WTC11 (cell line): ENCODE measurements at regions not wholly inside any gene's neighbourhood (a gene's known extent, or its start where the extent isn't known, plus 50 kb on each side); places are given as distances from the start of the nearest gene placed in this dataset.

ENCODE experiments used
- SP1 ChIP-seq: sonication (generic); formaldehyde crosslinking; conservative IDR thresholded peaks from 2 replicates; pipeline ENCODE4 v1.8.1; 2022; ENCODE audit warnings: missing genetic modification reagents
- TF ChIP-seq, protein P1 (sequence below): fragments of 200-600 bp; IDR thresholded peaks from 2 replicates; pipeline ENCODE4 v1.8.0; 2022; ENCODE audit warnings: antibody characterized with exemption
- TF ChIP-seq, protein P2 (sequence below): sonication (generic); formaldehyde crosslinking; IDR thresholded peaks from 2 replicates; pipeline ENCODE4 v1.8.0; 2023; ENCODE audit warnings: missing genetic modification reagents, mild to moderate bottlenecking, borderline replicate concordance
- TF ChIP-seq, protein P3 (sequence below): sonication (generic); formaldehyde crosslinking; IDR thresholded peaks from 2 replicates; pipeline ENCODE4 v1.8.1; 2022; ENCODE audit warnings: low read depth, mild to moderate bottlenecking, moderate library complexity, missing genetic modification reagents, borderline replicate concordance
- TF ChIP-seq, protein P4 (sequence below): sonication (generic); formaldehyde crosslinking; IDR thresholded peaks from 2 replicates; pipeline ENCODE4 v1.8.0; 2023; ENCODE audit warnings: mild to moderate bottlenecking, missing genetic modification reagents
- TF ChIP-seq, protein P5 (sequence below): sonication (generic); formaldehyde crosslinking; IDR thresholded peaks from 2 replicates; pipeline ENCODE4 v1.8.0; 2022; ENCODE audit warnings: mild to moderate bottlenecking, missing genetic modification reagents
- TF ChIP-seq, protein P6 (sequence below): fragments of 250-450 bp; sonication (Bioruptor Pico); IDR thresholded peaks from 2 replicates; pipeline ENCODE4 v1.8.0; 2021; ENCODE audit warnings: mild to moderate bottlenecking
- TF ChIP-seq, protein P7 (sequence below): fragments of 250-450 bp; sonication (Bioruptor Pico); IDR thresholded peaks from 2 replicates; pipeline ENCODE4 v2.1.2; 2022; ENCODE audit warnings: mild to moderate bottlenecking, moderate library complexity

DNA sequence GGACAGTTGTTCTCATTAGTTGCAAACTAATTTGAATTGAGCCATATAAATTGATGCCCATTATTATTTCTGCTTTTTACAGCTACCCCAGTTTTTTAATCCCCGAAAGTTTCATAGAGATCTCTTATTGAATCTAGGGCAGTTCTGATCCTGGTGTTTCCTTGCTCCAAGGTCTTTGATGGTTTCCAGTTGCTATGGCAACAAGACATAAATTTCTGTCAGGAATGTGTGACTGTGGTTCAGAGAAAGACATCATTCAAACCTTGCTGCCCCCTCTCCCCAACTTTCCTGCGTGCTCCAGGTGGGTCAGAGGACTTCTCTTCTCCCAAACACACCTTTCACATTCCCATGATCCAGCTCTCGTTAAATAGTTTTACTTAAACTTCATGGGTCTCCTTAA is 63.4 kb downstream of the TAF11L14 start:
- TF ChIP-seq, protein P1, sequence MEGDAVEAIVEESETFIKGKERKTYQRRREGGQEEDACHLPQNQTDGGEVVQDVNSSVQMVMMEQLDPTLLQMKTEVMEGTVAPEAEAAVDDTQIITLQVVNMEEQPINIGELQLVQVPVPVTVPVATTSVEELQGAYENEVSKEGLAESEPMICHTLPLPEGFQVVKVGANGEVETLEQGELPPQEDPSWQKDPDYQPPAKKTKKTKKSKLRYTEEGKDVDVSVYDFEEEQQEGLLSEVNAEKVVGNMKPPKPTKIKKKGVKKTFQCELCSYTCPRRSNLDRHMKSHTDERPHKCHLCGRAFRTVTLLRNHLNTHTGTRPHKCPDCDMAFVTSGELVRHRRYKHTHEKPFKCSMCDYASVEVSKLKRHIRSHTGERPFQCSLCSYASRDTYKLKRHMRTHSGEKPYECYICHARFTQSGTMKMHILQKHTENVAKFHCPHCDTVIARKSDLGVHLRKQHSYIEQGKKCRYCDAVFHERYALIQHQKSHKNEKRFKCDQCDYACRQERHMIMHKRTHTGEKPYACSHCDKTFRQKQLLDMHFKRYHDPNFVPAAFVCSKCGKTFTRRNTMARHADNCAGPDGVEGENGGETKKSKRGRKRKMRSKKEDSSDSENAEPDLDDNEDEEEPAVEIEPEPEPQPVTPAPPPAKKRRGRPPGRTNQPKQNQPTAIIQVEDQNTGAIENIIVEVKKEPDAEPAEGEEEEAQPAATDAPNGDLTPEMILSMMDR = no peak
- TF ChIP-seq, protein P2, sequence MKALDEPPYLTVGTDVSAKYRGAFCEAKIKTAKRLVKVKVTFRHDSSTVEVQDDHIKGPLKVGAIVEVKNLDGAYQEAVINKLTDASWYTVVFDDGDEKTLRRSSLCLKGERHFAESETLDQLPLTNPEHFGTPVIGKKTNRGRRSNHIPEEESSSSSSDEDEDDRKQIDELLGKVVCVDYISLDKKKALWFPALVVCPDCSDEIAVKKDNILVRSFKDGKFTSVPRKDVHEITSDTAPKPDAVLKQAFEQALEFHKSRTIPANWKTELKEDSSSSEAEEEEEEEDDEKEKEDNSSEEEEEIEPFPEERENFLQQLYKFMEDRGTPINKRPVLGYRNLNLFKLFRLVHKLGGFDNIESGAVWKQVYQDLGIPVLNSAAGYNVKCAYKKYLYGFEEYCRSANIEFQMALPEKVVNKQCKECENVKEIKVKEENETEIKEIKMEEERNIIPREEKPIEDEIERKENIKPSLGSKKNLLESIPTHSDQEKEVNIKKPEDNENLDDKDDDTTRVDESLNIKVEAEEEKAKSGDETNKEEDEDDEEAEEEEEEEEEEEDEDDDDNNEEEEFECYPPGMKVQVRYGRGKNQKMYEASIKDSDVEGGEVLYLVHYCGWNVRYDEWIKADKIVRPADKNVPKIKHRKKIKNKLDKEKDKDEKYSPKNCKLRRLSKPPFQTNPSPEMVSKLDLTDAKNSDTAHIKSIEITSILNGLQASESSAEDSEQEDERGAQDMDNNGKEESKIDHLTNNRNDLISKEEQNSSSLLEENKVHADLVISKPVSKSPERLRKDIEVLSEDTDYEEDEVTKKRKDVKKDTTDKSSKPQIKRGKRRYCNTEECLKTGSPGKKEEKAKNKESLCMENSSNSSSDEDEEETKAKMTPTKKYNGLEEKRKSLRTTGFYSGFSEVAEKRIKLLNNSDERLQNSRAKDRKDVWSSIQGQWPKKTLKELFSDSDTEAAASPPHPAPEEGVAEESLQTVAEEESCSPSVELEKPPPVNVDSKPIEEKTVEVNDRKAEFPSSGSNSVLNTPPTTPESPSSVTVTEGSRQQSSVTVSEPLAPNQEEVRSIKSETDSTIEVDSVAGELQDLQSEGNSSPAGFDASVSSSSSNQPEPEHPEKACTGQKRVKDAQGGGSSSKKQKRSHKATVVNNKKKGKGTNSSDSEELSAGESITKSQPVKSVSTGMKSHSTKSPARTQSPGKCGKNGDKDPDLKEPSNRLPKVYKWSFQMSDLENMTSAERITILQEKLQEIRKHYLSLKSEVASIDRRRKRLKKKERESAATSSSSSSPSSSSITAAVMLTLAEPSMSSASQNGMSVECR (CRISPR knock-in tag) = no peak
- TF ChIP-seq, protein P3, sequence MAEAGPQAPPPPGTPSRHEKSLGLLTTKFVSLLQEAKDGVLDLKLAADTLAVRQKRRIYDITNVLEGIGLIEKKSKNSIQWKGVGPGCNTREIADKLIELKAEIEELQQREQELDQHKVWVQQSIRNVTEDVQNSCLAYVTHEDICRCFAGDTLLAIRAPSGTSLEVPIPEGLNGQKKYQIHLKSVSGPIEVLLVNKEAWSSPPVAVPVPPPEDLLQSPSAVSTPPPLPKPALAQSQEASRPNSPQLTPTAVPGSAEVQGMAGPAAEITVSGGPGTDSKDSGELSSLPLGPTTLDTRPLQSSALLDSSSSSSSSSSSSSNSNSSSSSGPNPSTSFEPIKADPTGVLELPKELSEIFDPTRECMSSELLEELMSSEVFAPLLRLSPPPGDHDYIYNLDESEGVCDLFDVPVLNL (CRISPR knock-in tag) = no peak
- TF ChIP-seq, protein P4, sequence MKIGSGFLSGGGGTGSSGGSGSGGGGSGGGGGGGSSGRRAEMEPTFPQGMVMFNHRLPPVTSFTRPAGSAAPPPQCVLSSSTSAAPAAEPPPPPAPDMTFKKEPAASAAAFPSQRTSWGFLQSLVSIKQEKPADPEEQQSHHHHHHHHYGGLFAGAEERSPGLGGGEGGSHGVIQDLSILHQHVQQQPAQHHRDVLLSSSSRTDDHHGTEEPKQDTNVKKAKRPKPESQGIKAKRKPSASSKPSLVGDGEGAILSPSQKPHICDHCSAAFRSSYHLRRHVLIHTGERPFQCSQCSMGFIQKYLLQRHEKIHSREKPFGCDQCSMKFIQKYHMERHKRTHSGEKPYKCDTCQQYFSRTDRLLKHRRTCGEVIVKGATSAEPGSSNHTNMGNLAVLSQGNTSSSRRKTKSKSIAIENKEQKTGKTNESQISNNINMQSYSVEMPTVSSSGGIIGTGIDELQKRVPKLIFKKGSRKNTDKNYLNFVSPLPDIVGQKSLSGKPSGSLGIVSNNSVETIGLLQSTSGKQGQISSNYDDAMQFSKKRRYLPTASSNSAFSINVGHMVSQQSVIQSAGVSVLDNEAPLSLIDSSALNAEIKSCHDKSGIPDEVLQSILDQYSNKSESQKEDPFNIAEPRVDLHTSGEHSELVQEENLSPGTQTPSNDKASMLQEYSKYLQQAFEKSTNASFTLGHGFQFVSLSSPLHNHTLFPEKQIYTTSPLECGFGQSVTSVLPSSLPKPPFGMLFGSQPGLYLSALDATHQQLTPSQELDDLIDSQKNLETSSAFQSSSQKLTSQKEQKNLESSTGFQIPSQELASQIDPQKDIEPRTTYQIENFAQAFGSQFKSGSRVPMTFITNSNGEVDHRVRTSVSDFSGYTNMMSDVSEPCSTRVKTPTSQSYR (CRISPR knock-in tag) = no peak
- TF ChIP-seq SP1 (CRISPR knock-in tag) = no peak
- TF ChIP-seq, protein P5, sequence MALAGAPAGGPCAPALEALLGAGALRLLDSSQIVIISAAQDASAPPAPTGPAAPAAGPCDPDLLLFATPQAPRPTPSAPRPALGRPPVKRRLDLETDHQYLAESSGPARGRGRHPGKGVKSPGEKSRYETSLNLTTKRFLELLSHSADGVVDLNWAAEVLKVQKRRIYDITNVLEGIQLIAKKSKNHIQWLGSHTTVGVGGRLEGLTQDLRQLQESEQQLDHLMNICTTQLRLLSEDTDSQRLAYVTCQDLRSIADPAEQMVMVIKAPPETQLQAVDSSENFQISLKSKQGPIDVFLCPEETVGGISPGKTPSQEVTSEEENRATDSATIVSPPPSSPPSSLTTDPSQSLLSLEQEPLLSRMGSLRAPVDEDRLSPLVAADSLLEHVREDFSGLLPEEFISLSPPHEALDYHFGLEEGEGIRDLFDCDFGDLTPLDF = no peak
- TF ChIP-seq, protein P6, sequence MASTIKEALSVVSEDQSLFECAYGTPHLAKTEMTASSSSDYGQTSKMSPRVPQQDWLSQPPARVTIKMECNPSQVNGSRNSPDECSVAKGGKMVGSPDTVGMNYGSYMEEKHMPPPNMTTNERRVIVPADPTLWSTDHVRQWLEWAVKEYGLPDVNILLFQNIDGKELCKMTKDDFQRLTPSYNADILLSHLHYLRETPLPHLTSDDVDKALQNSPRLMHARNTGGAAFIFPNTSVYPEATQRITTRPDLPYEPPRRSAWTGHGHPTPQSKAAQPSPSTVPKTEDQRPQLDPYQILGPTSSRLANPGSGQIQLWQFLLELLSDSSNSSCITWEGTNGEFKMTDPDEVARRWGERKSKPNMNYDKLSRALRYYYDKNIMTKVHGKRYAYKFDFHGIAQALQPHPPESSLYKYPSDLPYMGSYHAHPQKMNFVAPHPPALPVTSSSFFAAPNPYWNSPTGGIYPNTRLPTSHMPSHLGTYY (CRISPR knock-in tag) = no peak
- TF ChIP-seq, protein P7, sequence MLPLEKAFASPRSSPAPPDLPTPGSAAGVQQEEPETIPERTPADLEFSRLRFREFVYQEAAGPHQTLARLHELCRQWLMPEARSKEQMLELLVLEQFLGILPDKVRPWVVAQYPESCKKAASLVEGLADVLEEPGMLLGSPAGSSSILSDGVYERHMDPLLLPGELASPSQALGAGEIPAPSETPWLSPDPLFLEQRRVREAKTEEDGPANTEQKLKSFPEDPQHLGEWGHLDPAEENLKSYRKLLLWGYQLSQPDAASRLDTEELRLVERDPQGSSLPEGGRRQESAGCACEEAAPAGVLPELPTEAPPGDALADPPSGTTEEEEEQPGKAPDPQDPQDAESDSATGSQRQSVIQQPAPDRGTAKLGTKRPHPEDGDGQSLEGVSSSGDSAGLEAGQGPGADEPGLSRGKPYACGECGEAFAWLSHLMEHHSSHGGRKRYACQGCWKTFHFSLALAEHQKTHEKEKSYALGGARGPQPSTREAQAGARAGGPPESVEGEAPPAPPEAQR = no peak
